ENCODE measurements at regions not wholly inside any gene's neighbourhood (a gene's known extent, or its start where the extent isn't known, plus 50 kb on each side); places are given as distances from the start of the nearest gene placed in this dataset.

GRCh38 chr16:73355981-73356380 lies 308.1 kb upstream of the ZFHX3 start:
- H3K27ac ChIP-seq, result no peak overlapping the region

GRCh38 chr16:73354434-73354833 lies 306.5 kb upstream of the ZFHX3 start:
- H3K27ac ChIP-seq, result no peak overlapping the region
- no peak for TF ChIP-seq ZFX (IDR thresholded peaks at IDR 0.05)
- TF ChIP-seq CTCF (conservative IDR thresholded peaks at IDR 0.05), result no peak

More at GRCh38 chr16:73355981-73356380, 308.1 kb upstream of the ZFHX3 start:
- no peak for TF ChIP-seq ZFX (IDR thresholded peaks at IDR 0.05)
- TF ChIP-seq CTCF (conservative IDR thresholded peaks at IDR 0.05), result no peak

- no peak for TF ChIP-seq ZFX (IDR thresholded peaks at IDR 0.05)
- TF ChIP-seq CTCF (conservative IDR thresholded peaks at IDR 0.05), result no peak
- no peak overlapping the region for H3K27ac ChIP-seq
These were observed 303.0 kb upstream of the ZFHX3 start for GRCh38 chr16:73350707-73351452.

- H3K27ac ChIP-seq, result no peak overlapping the region
These were observed 299.8 kb upstream of the ZFHX3 start for GRCh38 chr16:73347500-73348375.

GRCh38 chr16:73339821-73340220 lies 291.9 kb upstream of the ZFHX3 start:
- H3K27ac ChIP-seq, result no peak overlapping the region
- TF ChIP-seq CTCF (conservative IDR thresholded peaks at IDR 0.05) (no peak), ZFX (IDR thresholded peaks at IDR 0.05) (no peak)

More at GRCh38 chr16:73347500-73348375, 299.8 kb upstream of the ZFHX3 start:
- TF ChIP-seq CTCF (conservative IDR thresholded peaks at IDR 0.05), result no peak
- TF ChIP-seq ZFX (IDR thresholded peaks at IDR 0.05), result no peak

GRCh38 chr16:73337373-73338296 lies 289.7 kb upstream of the ZFHX3 start:
- H3K27ac ChIP-seq, result no peak overlapping the region
- TF ChIP-seq ZFX (IDR thresholded peaks at IDR 0.05), result no peak
- TF ChIP-seq CTCF (conservative IDR thresholded peaks at IDR 0.05), result no peak

Data from C4-2B (cell line).